SU-DHL-6 (cell line): ENCODE measurements at regions not wholly inside any gene's neighbourhood (a gene's known extent, or its start where the extent isn't known, plus 50 kb on each side); places are given as distances from the start of the nearest gene placed in this dataset.

Source experiments
- H2AFZ ChIP-seq: fragments of 200-600 bp; sonication (generic); 2 replicates; pipeline ENCODE4 v1.6.1; 2014; ENCODE audit warnings: low read depth, mild to moderate bottlenecking, moderate library complexity, mixed read lengths, antibody characterized with exemption, low read length; ENCODE audit not compliant: severe bottlenecking
- H3F3A ChIP-seq: fragments of 200-600 bp; shearing (Covaris generic); 2 replicates; pipeline ENCODE4 v1.6.0; 2016; ENCODE audit warnings: antibody characterized with exemption, mild to moderate bottlenecking; ENCODE audit not compliant: insufficient read depth
- H3K27ac ChIP-seq: fragments of 200-600 bp; sonication (generic); 2 replicates; pipeline ENCODE4 v1.5.1; 2016; ENCODE audit warnings: low read depth, mild to moderate bottlenecking, low read length, moderate library complexity, mixed read lengths
- H3K27me3 ChIP-seq: fragments of 200-600 bp; sonication (generic), shearing (Covaris generic); 2 replicates; pipeline ENCODE4 v1.6.0; 2014; ENCODE audit warnings: mild to moderate bottlenecking, low read length
- H3K36me3 ChIP-seq: fragments of 200-600 bp; sonication (generic); 2 replicates; pipeline ENCODE4 v1.6.1; 2014; ENCODE audit warnings: mild to moderate bottlenecking, low read length, mixed read lengths
- H3K4me2 ChIP-seq: fragments of 300-600, 200-600 bp; shearing (Covaris generic), sonication (generic); 2 replicates; pipeline ENCODE4 v1.6.0; 2014; ENCODE audit warnings: low read length, low read depth, mild to moderate bottlenecking; ENCODE audit not compliant: poor library complexity, severe bottlenecking
- H3K4me3 ChIP-seq: fragments of 200-600 bp; sonication (generic); 2 replicates; pipeline ENCODE4 v1.5.1; 2014; ENCODE audit warnings: antibody characterized with exemption, low read length, mild to moderate bottlenecking, mixed read lengths; ENCODE audit not compliant: insufficient read depth, poor library complexity, severe bottlenecking
- H3K79me2 ChIP-seq: fragments of 200-600 bp; sonication (generic); 2 replicates; pipeline ENCODE4 v1.6.1; 2014; ENCODE audit warnings: mild to moderate bottlenecking, low read length, moderate library complexity; ENCODE audit not compliant: insufficient read depth
- H3K9ac ChIP-seq: fragments of 200-600 bp; sonication (generic); 2 replicates; pipeline ENCODE4 v1.7.0; 2014; ENCODE audit warnings: mild to moderate bottlenecking, low read length
- H3K9me2 ChIP-seq: fragments of 200-600 bp; sonication (generic); replicated peaks from 2 replicates; pipeline ENCODE4 v1.6.1; 2014; ENCODE audit warnings: low read length; ENCODE audit not compliant: insufficient read depth
- H3K9me3 ChIP-seq: fragments of 200-600 bp; sonication (generic); 2 replicates; pipeline ENCODE4 v1.6.1; 2014; ENCODE audit warnings: low read length, mixed read lengths; ENCODE audit not compliant: insufficient read depth
- H4K20me1 ChIP-seq: fragments of 200-600 bp; sonication (generic); 2 replicates; pipeline ENCODE4 v1.6.1; 2014; ENCODE audit warnings: low read depth, mild to moderate bottlenecking, antibody characterized with exemption, low read length, moderate library complexity, mixed read lengths
- EZH2phosphoT487 ChIP-seq: fragments of 200-600 bp; sonication (generic), shearing (Covaris generic); conservative IDR thresholded peaks from 2 replicates; pipeline ENCODE4 v1.6.1; 2018; ENCODE audit warnings: mild to moderate bottlenecking, antibody characterized with exemption, low read length, moderate library complexity, mixed read lengths
- TF ChIP-seq, protein P1 (sequence below): fragments of 200-600 bp; sonication (generic); IDR thresholded peaks from one replicate; pipeline ENCODE4 v1.5.1; 2017; ENCODE audit warnings: antibody characterized with exemption, mild to moderate bottlenecking, low read length, moderate library complexity; ENCODE audit not compliant: insufficient read depth, poor library complexity, severe bottlenecking

DNA sequence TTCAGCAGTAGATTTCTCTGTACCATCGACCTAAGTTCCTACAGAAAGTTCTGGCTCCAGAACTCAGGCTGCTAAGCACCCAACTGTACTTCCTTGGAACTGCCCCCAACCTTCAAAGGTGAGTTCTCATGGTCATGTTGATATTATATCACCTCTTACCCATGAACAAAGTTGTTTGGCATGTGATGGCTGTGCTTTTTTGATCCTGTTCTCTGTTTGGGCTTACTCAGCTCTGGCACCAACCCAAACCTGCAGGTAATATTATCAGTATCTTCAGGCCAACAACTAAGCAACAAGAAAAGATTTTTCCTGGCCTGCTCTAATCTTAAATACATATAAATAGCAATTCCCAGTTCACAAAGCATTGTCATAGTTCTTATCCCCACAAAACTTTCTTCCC is 318.7 kb upstream of the LMCD1 start:
- no peak overlapping the region for H2AFZ ChIP-seq
- H3K79me2 ChIP-seq, result no peaks in the 10 kb centered on the region
- no peaks in the 10 kb centered on the region for H3K9me3 ChIP-seq
- H3K27ac ChIP-seq, result no peak overlapping the region
- H3K9me2 ChIP-seq, result no peaks in the 10 kb centered on the region
- H3K9ac ChIP-seq, result no peak overlapping the region
- no peaks in the 10 kb centered on the region for H3F3A ChIP-seq
- no peak for TF ChIP-seq EZH2phosphoT487
- TF ChIP-seq, protein P1, sequence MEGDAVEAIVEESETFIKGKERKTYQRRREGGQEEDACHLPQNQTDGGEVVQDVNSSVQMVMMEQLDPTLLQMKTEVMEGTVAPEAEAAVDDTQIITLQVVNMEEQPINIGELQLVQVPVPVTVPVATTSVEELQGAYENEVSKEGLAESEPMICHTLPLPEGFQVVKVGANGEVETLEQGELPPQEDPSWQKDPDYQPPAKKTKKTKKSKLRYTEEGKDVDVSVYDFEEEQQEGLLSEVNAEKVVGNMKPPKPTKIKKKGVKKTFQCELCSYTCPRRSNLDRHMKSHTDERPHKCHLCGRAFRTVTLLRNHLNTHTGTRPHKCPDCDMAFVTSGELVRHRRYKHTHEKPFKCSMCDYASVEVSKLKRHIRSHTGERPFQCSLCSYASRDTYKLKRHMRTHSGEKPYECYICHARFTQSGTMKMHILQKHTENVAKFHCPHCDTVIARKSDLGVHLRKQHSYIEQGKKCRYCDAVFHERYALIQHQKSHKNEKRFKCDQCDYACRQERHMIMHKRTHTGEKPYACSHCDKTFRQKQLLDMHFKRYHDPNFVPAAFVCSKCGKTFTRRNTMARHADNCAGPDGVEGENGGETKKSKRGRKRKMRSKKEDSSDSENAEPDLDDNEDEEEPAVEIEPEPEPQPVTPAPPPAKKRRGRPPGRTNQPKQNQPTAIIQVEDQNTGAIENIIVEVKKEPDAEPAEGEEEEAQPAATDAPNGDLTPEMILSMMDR, result no peak
- no peaks in the 10 kb centered on the region for H4K20me1 ChIP-seq
- H3K36me3 ChIP-seq, result no peaks in the 10 kb centered on the region
- H3K4me3 ChIP-seq, result no peak overlapping the region
- H3K27me3 ChIP-seq, result no peaks in the 10 kb centered on the region
- no peak overlapping the region for H3K4me2 ChIP-seq

DNA sequence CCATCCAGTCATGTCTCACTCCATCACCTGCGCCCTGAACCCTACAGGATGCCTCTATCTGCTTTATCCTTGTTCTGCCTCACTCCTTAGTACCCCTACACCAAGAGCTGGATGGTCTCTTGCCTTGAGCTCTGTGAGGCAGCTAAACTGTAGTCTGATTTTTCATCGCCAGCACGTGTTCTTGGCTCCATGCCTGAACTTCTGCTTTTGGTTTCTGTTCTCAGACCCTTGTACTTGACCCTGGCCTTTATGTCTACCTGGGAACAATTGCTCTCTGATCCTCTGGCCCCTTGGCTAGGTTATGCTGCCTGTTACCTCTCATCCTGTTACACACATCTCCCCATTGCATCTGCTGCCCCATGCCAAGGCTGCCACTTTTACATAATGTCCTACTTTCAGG is 318.0 kb upstream of the LMCD1 start:
- TF ChIP-seq, protein P1, result no peak
- no peak for TF ChIP-seq EZH2phosphoT487
- Histone ChIP-seq H3K9ac (no peak overlapping the region), H2AFZ (no peak overlapping the region), H3K4me3 (no peak overlapping the region), H4K20me1 (no peaks in the 10 kb centered on the region), H3K4me2 (no peak overlapping the region), H3K27ac (no peak overlapping the region), H3K36me3 (no peaks in the 10 kb centered on the region), H3K79me2 (no peaks in the 10 kb centered on the region), H3K9me2 (no peaks in the 10 kb centered on the region), H3K9me3 (no peaks in the 10 kb centered on the region), H3F3A (no peaks in the 10 kb centered on the region), H3K27me3 (no peaks in the 10 kb centered on the region)

DNA sequence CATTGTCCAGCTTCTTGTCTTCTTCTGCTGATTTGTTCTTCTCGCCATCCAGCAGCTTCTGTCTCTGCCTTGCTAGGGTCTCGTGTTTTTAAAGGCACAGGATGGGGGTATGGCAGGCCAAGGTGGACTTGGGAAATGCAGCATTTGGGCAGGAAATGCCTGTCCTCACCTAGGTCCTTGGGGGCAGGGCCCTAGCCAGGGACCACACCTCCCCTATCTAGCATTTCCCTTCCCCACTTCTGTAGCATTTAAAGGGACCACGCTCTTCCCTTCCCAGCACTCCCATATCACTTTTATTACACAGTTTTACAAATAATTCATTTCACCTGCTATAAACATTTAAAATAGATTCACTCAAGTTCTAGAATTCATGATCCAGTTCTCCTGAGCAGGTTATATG is 315.4 kb upstream of the LMCD1 start:
- Histone ChIP-seq H3K9ac (no peak overlapping the region), H3K36me3 (no peaks in the 10 kb centered on the region), H4K20me1 (no peaks in the 10 kb centered on the region), H3K27me3 (no peaks in the 10 kb centered on the region), H2AFZ (no peak overlapping the region), H3F3A (no peaks in the 10 kb centered on the region), H3K9me3 (no peaks in the 10 kb centered on the region), H3K27ac (no peak overlapping the region), H3K79me2 (no peaks in the 10 kb centered on the region), H3K4me2 (no peak overlapping the region), H3K4me3 (no peak overlapping the region), H3K9me2 (no peaks in the 10 kb centered on the region)
- TF ChIP-seq, protein P1, result no peak
- TF ChIP-seq EZH2phosphoT487, result no peak

DNA sequence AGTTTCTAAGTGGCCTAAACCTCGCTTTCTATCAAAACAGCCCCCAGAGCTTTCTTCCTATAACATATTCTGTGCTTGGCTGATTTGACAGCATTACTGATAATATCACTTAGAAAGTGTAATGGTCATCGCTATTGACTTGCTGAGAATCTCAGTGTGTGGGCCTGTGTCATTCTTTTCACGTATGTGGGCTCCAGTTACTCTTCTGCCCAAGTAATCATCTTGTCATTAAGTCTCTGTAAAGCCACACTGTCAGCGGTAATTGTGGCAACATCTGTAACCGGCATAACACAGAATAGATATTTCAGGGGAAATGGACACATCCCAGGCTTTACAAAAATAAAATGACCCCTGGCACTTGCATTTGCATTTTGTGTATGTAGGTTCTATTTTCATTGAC is 313.6 kb upstream of the LMCD1 start:
- H3K79me2 ChIP-seq, result no peaks in the 10 kb centered on the region

More for the DNA sequence above, 313.6 kb upstream of the LMCD1 start:
- H3K9me2 ChIP-seq, result no peaks in the 10 kb centered on the region
- no peak overlapping the region for H3K4me3 ChIP-seq
- no peak overlapping the region for H3K4me2 ChIP-seq
- no peaks in the 10 kb centered on the region for H3F3A ChIP-seq
- H3K9ac ChIP-seq, result no peak overlapping the region
- H3K27me3 ChIP-seq, result no peaks in the 10 kb centered on the region
- no peak overlapping the region for H3K27ac ChIP-seq
- no peaks in the 10 kb centered on the region for H4K20me1 ChIP-seq
- H2AFZ ChIP-seq, result no peak overlapping the region
- H3K36me3 ChIP-seq, result no peaks in the 10 kb centered on the region
- TF ChIP-seq EZH2phosphoT487, result no peak
- TF ChIP-seq, protein P1, result no peak
- H3K9me3 ChIP-seq, result no peaks in the 10 kb centered on the region
